GM21529 (cell line): ENCODE measurements at regions not wholly inside any gene's neighbourhood (a gene's known extent, or its start where the extent isn't known, plus 50 kb on each side); places are given as distances from the start of the nearest gene placed in this dataset.

Experiments
- ATAC-seq: cut with Tn5 transposase; IDR thresholded peaks from one replicate; pipeline ENCODE4 v1.9.1; 2021; ENCODE audit not compliant: unreplicated experiment

- no peak for ATAC-seq
Observed at GRCh38 chr3:76063019-76063418, 277.7 kb upstream of the ZNF717 start.

- ATAC-seq, result no peak
Observed at GRCh38 chr3:76063811-76064210, 278.5 kb upstream of the ZNF717 start.

DNA sequence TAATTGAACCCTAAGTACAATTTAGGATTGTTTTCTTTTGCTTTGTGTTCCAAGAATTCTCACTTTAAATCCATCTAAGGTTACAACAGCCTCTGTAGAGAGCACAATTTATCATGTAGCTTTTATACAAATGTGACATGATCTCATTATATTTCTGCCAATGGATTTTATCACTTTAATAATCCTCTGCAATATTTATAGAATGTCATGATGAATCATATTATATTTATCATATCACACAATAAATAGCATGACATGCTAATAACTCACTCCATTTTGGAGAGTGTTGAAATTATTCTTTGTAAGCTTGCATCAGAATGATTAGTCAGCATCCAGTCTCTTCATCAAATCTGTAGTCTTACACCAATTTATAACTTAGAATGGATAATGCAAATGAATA, 280.6 kb upstream of the ZNF717 start:
- no peak for ATAC-seq

GRCh38 chr3:76078101-76078500, 292.8 kb upstream of the ZNF717 start:
- ATAC-seq, result no peak

DNA sequence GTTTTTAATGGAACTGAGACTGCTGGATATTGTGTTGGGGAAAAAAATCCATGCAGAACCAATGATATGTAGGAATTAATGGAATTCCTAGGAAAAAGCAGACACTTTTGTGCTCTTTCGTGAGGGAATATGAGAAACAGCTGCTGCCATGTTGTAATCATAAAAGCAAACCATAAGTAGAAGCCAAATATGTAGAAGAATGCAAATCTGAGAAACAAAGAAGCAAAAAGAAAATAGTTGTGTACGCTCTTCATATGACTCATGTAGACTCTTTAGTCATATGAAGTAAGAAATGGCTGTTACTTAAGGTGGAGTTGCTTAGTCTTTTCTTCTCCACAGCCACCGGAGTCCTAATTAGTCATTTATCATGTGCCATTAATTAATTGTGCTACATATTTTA, 298.6 kb upstream of the ZNF717 start:
- no peak for ATAC-seq

DNA sequence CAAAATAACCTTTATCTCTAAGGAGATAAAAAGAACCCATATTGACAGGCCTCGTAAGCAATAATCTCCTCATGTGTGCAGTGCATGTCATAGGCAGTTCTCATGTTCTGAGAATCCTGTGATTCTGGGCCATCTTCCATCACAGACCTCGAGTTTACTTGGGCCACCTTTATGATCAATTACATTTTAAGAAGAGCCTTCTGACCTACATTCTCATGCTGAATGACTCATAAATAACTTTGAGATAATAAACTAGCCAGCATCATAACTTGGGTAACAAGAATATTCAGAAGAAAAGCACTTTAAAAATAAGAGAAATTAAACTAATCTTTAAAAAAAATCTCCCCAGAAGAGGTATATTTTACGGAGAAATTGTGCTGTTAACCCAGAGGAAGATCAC, 310.7 kb upstream of the ZNF717 start:
- ATAC-seq, result no peak

- no peak for ATAC-seq
Observed at GRCh38 chr3:76096836-76097588, 311.7 kb upstream of the ZNF717 start.

DNA sequence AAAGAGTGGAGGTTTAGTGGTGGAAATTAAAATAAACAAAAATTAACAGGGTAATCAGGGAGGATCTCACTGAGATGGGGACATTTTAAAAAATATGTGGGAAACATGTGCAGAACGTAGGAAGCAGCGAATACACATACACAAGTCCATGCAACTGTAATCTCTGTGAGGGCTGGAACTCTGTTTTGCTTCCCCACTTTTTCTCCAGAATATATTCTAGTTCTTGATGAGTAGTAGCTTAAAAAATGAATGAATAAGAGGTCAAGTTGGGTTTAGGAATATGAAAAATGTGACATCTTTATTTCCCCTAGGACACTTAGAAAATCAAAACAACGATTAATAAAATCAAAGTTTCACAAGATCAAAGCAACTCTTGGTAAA, 312.2 kb upstream of the ZNF717 start:
- no peak for ATAC-seq

GRCh38 chr3:76099956-76100355, 314.6 kb upstream of the ZNF717 start:
- no peak for ATAC-seq

- ATAC-seq, result no peak
Observed at GRCh38 chr3:76107935-76108570, 322.7 kb upstream of the ZNF717 start.

DNA sequence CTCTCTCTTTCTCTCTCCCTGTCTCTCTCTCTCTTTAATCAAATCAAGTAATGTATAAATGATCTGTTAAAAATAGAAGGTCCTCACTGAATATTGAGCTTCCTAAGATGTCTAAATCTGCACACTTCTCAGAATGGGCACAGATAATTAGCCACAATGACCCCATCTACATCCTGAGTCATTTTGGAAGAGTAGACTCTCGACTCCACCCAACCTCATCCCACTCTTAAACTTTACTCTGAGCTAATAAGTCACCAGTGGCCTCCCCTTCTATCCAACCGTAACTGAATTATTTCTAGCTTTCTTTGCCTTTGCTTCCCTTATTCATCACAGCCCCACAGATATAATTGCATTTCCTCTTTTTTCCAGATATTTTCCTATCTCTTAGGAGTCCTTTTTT, 326.5 kb upstream of the ZNF717 start:
- ATAC-seq, result no peak

DNA sequence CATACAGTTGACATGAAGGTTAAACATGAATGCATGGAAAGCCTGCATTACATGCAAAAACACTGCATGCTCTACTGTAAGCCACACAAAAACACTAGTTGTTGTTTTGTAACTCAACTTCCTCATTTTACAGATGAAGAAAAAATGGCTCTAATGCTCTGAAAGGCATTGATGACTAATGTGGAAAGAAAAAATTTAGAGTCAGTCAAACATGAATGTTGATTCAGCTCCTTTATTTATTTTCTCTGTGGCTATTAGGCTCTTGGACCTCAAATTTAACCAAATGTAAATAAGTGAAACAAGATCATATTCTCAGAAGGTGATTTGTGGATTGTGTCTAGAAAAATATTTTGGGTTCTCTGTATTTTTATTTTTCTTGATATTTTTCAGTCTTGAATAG, 336.7 kb upstream of the ZNF717 start:
- no peak for ATAC-seq

DNA sequence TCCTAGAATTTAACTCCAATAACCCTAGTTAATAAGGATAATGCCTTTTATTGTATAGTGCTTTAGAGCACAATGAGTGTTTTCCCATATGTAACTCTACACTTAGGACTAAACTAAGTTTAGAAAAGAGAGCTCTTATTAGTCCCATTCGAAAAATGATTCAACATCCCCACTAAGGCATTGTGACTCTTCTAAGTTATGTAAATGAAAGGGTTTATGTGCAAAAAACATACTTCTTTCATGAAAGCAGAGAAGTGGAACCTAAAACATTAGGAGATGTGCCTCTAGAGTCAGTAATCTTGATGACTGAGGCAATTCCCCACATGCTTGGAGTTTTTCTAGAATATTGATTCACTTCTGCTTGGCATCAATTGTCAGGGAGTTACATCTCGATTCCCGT, 344.1 kb upstream of the ZNF717 start:
- no peak for ATAC-seq

- ATAC-seq, result no peak
Observed at GRCh38 chr3:76131396-76132153, 346.2 kb upstream of the ZNF717 start.

- no peak for ATAC-seq
Observed at GRCh38 chr3:76132154-76132470, 346.8 kb upstream of the ZNF717 start.

GRCh38 chr3:76134166-76134565, 348.8 kb upstream of the ZNF717 start:
- ATAC-seq, result no peak

DNA sequence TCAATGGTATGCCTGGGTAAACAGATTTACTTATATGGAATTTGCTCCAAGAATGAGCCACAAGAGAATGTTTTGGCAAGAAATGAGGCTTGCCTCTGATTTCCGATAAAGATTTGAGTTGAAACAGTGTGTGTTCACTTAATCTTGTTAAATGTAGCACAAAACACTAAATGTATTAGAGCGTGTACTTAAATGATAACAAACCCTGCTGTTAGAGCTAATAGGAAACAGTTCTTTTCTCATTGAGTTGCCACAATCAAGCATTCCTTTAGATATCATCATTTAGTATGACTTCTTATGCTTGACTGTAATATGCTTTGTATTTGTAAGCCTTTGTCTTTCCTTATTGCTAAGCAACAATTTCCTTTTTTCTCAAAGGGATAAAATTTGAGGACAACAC, 353.6 kb upstream of the ZNF717 start:
- ATAC-seq, result no peak

DNA sequence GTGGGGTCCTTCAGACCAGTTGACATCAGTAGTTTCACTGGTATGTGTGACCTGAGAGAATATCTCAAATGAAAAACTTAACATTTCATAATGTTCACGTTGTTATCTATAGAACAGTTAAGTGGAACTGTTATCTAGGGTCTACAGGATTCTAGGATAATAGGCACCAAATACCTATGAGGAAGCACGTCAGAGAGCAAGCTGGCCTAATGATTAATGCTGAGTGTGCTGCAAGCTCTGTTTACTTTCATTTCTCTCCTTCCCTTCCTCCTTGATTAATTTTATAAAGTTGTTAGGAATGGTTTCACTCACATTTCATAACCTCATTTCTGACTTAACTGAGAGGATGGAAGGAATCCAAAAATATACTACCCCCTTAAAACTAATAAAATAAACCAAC, 362.5 kb upstream of the ZNF717 start:
- no peak for ATAC-seq

DNA sequence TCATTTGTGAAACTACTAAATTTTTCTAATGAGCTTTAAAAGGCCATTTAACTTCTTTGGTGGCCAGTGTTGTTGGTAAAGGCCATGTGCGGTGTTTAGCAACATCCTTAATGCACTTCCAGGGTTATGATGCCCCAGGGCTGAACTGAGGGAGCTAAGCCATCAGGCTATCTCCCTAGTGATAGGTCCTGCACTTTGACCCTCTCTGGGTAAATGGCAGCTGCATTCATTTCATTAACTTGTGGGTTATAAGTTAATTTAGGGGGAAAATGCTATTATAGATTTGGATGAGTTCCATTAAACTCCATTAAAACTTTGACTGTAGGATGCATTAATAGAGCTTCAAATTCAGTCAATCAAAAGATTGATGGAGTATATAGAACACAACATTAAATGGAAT, 366.7 kb upstream of the ZNF717 start:
- no peak for ATAC-seq

DNA sequence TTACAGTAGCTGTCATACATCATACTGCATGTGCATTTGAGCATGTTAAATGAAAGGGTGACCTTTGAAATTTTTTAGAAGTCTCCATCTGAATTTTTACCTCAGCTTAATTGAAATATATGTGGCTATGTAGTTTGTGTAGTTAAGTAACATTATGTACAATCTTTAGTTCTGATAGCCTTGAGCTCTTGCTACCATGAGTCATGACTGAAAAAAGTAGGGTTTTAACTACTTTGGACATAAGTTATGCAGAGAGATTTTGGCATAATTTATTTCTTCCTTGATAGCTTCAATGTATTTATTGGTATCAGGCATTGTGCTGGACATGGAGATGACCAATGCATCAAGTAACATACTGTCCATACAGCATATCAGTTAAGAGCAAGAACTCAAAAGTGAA, 376.5 kb upstream of the ZNF717 start:
- no peak for ATAC-seq

GRCh38 chr3:76171647-76172046, 386.3 kb upstream of the ZNF717 start:
- no peak for ATAC-seq

DNA sequence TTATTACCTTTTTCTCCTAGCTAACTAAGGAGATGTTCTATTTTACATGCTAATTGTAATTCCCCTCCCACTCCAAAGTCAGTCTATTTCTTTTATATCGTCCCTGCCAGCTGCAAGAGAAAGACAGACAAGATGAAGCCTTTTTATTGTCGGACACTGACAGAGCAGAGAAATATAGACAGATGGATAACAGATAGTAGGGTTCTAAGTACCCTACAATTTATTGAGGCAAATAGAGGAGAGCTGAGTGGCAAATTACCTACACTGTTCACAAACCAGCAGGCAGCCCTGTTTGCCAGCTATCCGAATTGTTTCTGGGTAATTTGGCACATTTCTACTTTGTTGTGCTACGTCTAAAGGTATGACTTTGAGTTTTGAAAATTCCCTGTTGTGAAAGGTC, 392.3 kb upstream of the ZNF717 start:
- no peak for ATAC-seq
